OCI-LY7 (cell line): ENCODE measurements at regions not wholly inside any gene's neighbourhood (a gene's known extent, or its start where the extent isn't known, plus 50 kb on each side); places are given as distances from the start of the nearest gene placed in this dataset.
A peak's percentile ranks its signal among the peaks of the same experiment; 100 is the strongest.

Source experiments
- BruUV-seq: library from RNA; stranded (reverse); fragments of 400-500 nt; replicated peaks from 2 replicates; lab custom pipeline; 2021; lab: Mats Ljungman, UMichigan
- CTCF ChIA-PET: fragments of 300-600 bp; sonication (Branson Sonifier 250); formaldehyde crosslinking; loops from one replicate; lab custom pipeline; 2022; ENCODE audit warnings: antibody characterized with exemption; ENCODE audit not compliant: unreplicated experiment; lab: Charles Lee
- POLR2A ChIA-PET: fragments of 300-600 bp; sonication (Branson Sonifier 250); formaldehyde crosslinking; loops from one replicate; lab custom pipeline; 2022; ENCODE audit warnings: antibody characterized with exemption; lab: Charles Lee
- DNase-seq: peaks from one replicate; pipeline ENCODE4 v3.0.0-alpha.2; 2015; ENCODE audit warnings: low spot score
- H2AFZ ChIP-seq: fragments of 200-600 bp; sonication (generic), shearing (Covaris generic); 2 replicates; pipeline ENCODE4 v1.6.1; 2014; ENCODE audit warnings: mild to moderate bottlenecking, antibody characterized with exemption, low read length, moderate library complexity
- H3K27ac ChIP-seq: fragments of 200-600 bp; sonication (generic); 2 replicates; pipeline ENCODE4 v1.5.1; 2014; ENCODE audit warnings: mixed run types, low read depth, mild to moderate bottlenecking, moderate library complexity, low read length, inconsistent platforms; ENCODE audit not compliant: poor library complexity, severe bottlenecking
- H3K36me3 ChIP-seq: fragments of 200-600 bp; sonication (generic); 2 replicates; pipeline ENCODE4 v1.6.1; 2014; ENCODE audit warnings: mild to moderate bottlenecking, antibody characterized with exemption, low read length, moderate library complexity, mixed read lengths; ENCODE audit not compliant: insufficient read depth
- H3K4me1 ChIP-seq: fragments of 200-600 bp; sonication (generic); 2 replicates; pipeline ENCODE4 v1.5.1; 2014; ENCODE audit warnings: mild to moderate bottlenecking, low read length; ENCODE audit not compliant: insufficient read depth, poor library complexity, severe bottlenecking
- H3K4me2 ChIP-seq: fragments of 200-600 bp; sonication (generic); 2 replicates; pipeline ENCODE4 v1.6.1; 2014; ENCODE audit warnings: mild to moderate bottlenecking, low read length
- H3K4me3 ChIP-seq: fragments of 200-600 bp; sonication (generic); 2 replicates; pipeline ENCODE4 v1.5.1; 2014; ENCODE audit warnings: mild to moderate bottlenecking, low read depth, low read length; ENCODE audit not compliant: poor library complexity, severe bottlenecking
- H3K79me2 ChIP-seq: fragments of 200-600 bp; sonication (generic); 2 replicates; pipeline ENCODE4 v1.6.1; 2016; ENCODE audit warnings: low read depth, mild to moderate bottlenecking, low read length, moderate library complexity, mixed read lengths; ENCODE audit not compliant: insufficient read depth
- H3K9me2 ChIP-seq: fragments of 200-600 bp; sonication (generic); 2 replicates; pipeline ENCODE4 v1.6.1; 2016; ENCODE audit warnings: mild to moderate bottlenecking, low read length, mixed read lengths; ENCODE audit not compliant: insufficient read depth
- H3K9me3 ChIP-seq: fragments of 200-600 bp; sonication (generic); 2 replicates; pipeline ENCODE4 v1.6.1; 2014; ENCODE audit warnings: mild to moderate bottlenecking, mixed run types, low read length, mixed read lengths
- H4K20me1 ChIP-seq: fragments of 200-600 bp; sonication (generic); 2 replicates; pipeline ENCODE4 v1.6.1; 2014; ENCODE audit warnings: mild to moderate bottlenecking, antibody characterized with exemption, low read length, moderate library complexity, mixed read lengths; ENCODE audit not compliant: insufficient read depth
- CTCF ChIP-seq: fragments of 200-600 bp; sonication (generic); conservative IDR thresholded peaks from 2 replicates; pipeline ENCODE4 v1.5.1; 2014; ENCODE audit warnings: mild to moderate bottlenecking, antibody characterized with exemption, low read length, moderate library complexity, mixed read lengths
- EZH2phosphoT487 ChIP-seq: fragments of 200-600 bp; sonication (generic); IDR thresholded peaks from 2 replicates; pipeline ENCODE4 v1.6.1; 2018; ENCODE audit warnings: low read depth, borderline replicate concordance, mild to moderate bottlenecking, mixed run types, antibody characterized with exemption, low read length, moderate library complexity, mixed read lengths
- intact Hi-C: fragments of 100-400 bp; cut with micrococcal nuclease; formaldehyde crosslinking; loops from one replicate; pipeline ENCODE4 v1.10.0; 2022; ENCODE audit not compliant: unreplicated experiment

- no peak overlapping the region for H3K4me3 ChIP-seq
- no peaks in the 10 kb centered on the region for H3K9me3 ChIP-seq
- H3K79me2 ChIP-seq, result no peaks in the 10 kb centered on the region
- no peak overlapping the region for H3K27ac ChIP-seq
- TF ChIP-seq CTCF, result no peak
- no peak for TF ChIP-seq EZH2phosphoT487
- CTCF ChIA-PET, result interaction anchor here (0.6 kb wide), 1 partner anchor 304 kb away, joined by 3 read pairs; the partner anchor contains the start of gene GINS2
- BruUV-seq, result no TSS peak
- H3K4me2 ChIP-seq, result no peak overlapping the region
- no peaks in the 10 kb centered on the region for H3K9me2 ChIP-seq
- H2AFZ ChIP-seq, result no peak overlapping the region
- no peaks in the 10 kb centered on the region for H4K20me1 ChIP-seq
- POLR2A ChIA-PET, result no interaction called here
- H3K4me1 ChIP-seq, result no peaks in the 10 kb centered on the region
- intact Hi-C loops, result no loop called here
- no peaks in the 10 kb centered on the region for H3K36me3 ChIP-seq
- no peak for DNase-seq
Observed at GRCh38 chr16:85384833-85385462, 228.2 kb upstream of the GSE1 start.

- Histone ChIP-seq H3K9me2 (no peaks in the 10 kb centered on the region), H3K9me3 (no peaks in the 10 kb centered on the region), H3K4me2 (no peak overlapping the region), H2AFZ (no peak overlapping the region), H3K27ac (no peak overlapping the region), H3K4me3 (no peak overlapping the region), H4K20me1 (no peaks in the 10 kb centered on the region), H3K4me1 (no peaks in the 10 kb centered on the region), H3K79me2 (no peaks in the 10 kb centered on the region), H3K36me3 (no peaks in the 10 kb centered on the region)
- ChIA-PET POLR2A (no interaction called here), CTCF (interaction anchor here (0.7 kb wide), 1 partner anchor 39 kb away, joined by 4 read pairs; no protein-coding TSS in a partner anchor)
- intact Hi-C loops, result no loop called here
- no TSS peak for BruUV-seq
- DNase-seq, result no peak
- no peak for TF ChIP-seq EZH2phosphoT487
- 0 out of 2 replicates have a peak, but pooled peaks have one; percentile 11 for TF ChIP-seq CTCF
Observed at GRCh38 chr16:85385463-85386331, 227.4 kb upstream of the GSE1 start.
